Kidney (tissue), 13 donors: ENCODE measurements at regions not wholly inside any gene's neighbourhood (a gene's known extent, or its start where the extent isn't known, plus 50 kb on each side); places are given as distances from the start of the nearest gene placed in this dataset.

ENCODE experiments used
- DNase-seq, 5 donors: peaks; one replicate each; pipeline ENCODE4 v3.0.0-alpha.2; 2013 to 2020
- FAIRE-seq: peaks from 2 replicates; lab custom pipeline; 2012; peaks lifted over from hg19 to GRCh38; lab: Jason Lieb, UNC
- H3K27ac ChIP-seq, 2 donors: one replicate each; pipeline ENCODE4 v1.7.0; 2013; ENCODE audit warnings: low read depth in 2 of 2, low read length in 2 of 2, inconsistent platforms in 1 of 2
- H3K27me3 ChIP-seq: one replicate; pipeline ENCODE4 v1.7.1; 2013; ENCODE audit warnings: low read length, inconsistent platforms; ENCODE audit not compliant: control insufficient read depth, insufficient read depth
- H3K36me3 ChIP-seq, 3 donors: one replicate each; pipeline versions ENCODE4 v1.7.0 to v1.7.1; 2013; ENCODE audit warnings: low read length in 3 of 3, control low read depth in 1 of 3, inconsistent platforms in 1 of 3; ENCODE audit not compliant: insufficient read depth in 3 of 3, control insufficient read depth in 2 of 3
- H3K4me1 ChIP-seq, 3 donors: one replicate each; pipeline versions ENCODE4 v1.7.0 to v1.7.1; 2013; ENCODE audit warnings: low read length in 3 of 3, inconsistent platforms in 1 of 3, low read depth in 1 of 3; ENCODE audit not compliant: control insufficient read depth in 2 of 3, insufficient read depth in 2 of 3
- H3K4me3 ChIP-seq, 3 donors: one replicate each; pipeline versions ENCODE4 v1.7.0 to v1.8.1; 2013; ENCODE audit warnings: low read length in 3 of 3, control low read depth in 1 of 3, inconsistent platforms in 1 of 3
- H3K9ac ChIP-seq, 3 donors: one replicate each; pipeline versions ENCODE4 v1.7.0 to v1.7.1; 2013; ENCODE audit warnings: low read length in 3 of 3, control low read depth in 1 of 3, inconsistent platforms in 1 of 3
- H3K9me3 ChIP-seq, 3 donors: one replicate each; pipeline versions ENCODE4 v1.7.0 to v1.7.1; 2013; ENCODE audit warnings: low read length in 3 of 3, control low read depth in 1 of 3, inconsistent platforms in 1 of 3; ENCODE audit not compliant: control insufficient read depth in 2 of 3, insufficient read depth in 1 of 3
- intact Hi-C: fragments of 100-400 bp; cut with DNase I; formaldehyde crosslinking; loops from one replicate; pipeline ENCODE4 v1.11.1; 2022
- TF ChIP-seq, protein P1 (sequence below): IDR thresholded peaks from 3 replicates; pipeline ENCODE4 v1.5.1; 2012; ENCODE audit warnings: mild to moderate bottlenecking, moderate library complexity, borderline replicate concordance; ENCODE audit not compliant: insufficient read depth; ENCODE audit errors: extremely low read depth
- donor health status: control.
- donor health status: control.
- donor health status: control.
- donor health status: control.
- donor health status: control.
- donor health status: DM: yes; HTN: yes; CAD: no.
- donor health status: Normal renal cell carcinoma (clear cell type).

DNA sequence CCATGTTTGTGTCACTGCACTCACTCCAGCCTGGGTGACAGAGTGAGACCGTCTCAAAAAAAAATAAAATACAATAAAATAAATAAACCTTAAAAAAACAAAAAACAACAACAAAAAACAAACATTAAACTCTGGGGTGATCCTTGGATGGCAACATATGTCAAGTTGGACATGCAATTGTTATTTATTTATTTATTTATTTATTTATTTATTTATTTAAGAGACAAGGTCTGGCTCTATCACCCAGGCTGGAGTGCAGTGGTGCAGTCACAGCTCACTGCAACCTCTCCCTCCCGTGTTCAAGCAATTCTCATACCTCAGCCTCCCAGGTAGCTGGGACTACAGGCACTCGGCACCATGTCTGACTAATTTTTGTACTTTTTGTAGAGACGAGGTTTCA is 275.5 kb downstream of the VPS13C start:
- FAIRE-seq (no peak), DNase-seq (no peak)
- Histone ChIP-seq H3K4me1 (no peaks in the 10 kb centered on the region), H3K27ac (no peak overlapping the region), H3K9ac (no peak overlapping the region), H3K36me3 (no peaks in the 10 kb centered on the region), H3K4me3 (no peak overlapping the region), H3K9me3 (peaks cover 0 to 4% (median 0%) of the 10 kb centered on the region in 3 donors), H3K27me3 (no peaks in the 10 kb centered on the region)
- TF ChIP-seq, protein P1, sequence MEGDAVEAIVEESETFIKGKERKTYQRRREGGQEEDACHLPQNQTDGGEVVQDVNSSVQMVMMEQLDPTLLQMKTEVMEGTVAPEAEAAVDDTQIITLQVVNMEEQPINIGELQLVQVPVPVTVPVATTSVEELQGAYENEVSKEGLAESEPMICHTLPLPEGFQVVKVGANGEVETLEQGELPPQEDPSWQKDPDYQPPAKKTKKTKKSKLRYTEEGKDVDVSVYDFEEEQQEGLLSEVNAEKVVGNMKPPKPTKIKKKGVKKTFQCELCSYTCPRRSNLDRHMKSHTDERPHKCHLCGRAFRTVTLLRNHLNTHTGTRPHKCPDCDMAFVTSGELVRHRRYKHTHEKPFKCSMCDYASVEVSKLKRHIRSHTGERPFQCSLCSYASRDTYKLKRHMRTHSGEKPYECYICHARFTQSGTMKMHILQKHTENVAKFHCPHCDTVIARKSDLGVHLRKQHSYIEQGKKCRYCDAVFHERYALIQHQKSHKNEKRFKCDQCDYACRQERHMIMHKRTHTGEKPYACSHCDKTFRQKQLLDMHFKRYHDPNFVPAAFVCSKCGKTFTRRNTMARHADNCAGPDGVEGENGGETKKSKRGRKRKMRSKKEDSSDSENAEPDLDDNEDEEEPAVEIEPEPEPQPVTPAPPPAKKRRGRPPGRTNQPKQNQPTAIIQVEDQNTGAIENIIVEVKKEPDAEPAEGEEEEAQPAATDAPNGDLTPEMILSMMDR = no peak
- intact Hi-C loops = no loop called here

DNA sequence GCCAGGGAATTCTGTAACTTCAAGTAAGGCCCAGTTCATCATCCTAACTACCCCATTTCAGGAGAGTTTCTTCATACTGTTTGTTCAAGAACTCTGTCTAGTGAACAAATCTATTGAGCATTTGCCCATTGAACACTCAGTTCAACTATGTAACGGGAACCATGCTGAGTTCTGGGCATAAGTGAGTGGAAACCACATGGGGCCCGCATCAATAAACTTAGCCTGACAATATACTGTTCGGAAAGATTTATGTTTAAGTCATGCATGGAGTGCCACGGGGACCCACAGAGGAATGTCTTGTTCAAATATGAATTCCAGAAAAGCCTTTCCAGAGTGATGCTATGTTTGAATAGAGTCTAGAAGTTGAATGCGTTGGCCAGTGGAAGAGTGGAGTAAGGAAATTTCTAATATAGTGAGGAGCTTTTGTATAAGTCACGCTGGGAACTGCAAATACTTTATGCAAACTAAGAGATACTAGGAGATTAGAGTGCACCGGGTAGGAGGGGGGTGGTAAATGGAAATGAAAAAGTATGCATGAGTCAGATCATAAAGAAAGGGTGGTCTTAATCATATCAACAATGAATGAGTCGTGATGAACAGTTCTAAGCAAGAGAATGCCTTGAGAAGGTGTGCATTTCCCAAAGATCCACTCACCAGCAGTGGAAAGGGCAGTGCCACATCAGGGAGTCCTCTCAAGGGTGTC is 279.8 kb downstream of the VPS13C start:
- no peak overlapping the region for H3K27ac ChIP-seq
- FAIRE-seq (no peak), DNase-seq (no peak)
- H3K27me3 ChIP-seq = no peaks in the 10 kb centered on the region
- no peaks in the 10 kb centered on the region for H3K36me3 ChIP-seq
- TF ChIP-seq, protein P1 = no peak
- no peaks in the 10 kb centered on the region for H3K9me3 ChIP-seq
- no peak overlapping the region for H3K9ac ChIP-seq
- H3K4me1 ChIP-seq = no peaks in the 10 kb centered on the region
- H3K4me3 ChIP-seq = no peak overlapping the region
- intact Hi-C loops = no loop called here

- TF ChIP-seq, protein P1 = no peak
- no peaks in the 10 kb centered on the region for H3K27me3 ChIP-seq
- peaks cover 0 to 3% (median 0%) of the 10 kb centered on the region in 3 donors for H3K9me3 ChIP-seq
- H3K9ac ChIP-seq = no peak overlapping the region
- no peak overlapping the region for H3K4me3 ChIP-seq
- intact Hi-C loops = no loop called here
- no peak for DNase-seq
- H3K27ac ChIP-seq = no peak overlapping the region
- no peaks in the 10 kb centered on the region for H3K4me1 ChIP-seq
- no peaks in the 10 kb centered on the region for H3K36me3 ChIP-seq
- no peak for FAIRE-seq
Measured at GRCh38 chr15:61777689-61778088, 282.6 kb downstream of the VPS13C start.

GRCh38 chr15:61769557-61769956 is 290.7 kb downstream of the VPS13C start:
- H3K9me3 ChIP-seq = peaks cover 0 to 3% (median 0%) of the 10 kb centered on the region in 3 donors
- DNase-seq = no peak
- no peak overlapping the region for H3K9ac ChIP-seq
- no peaks in the 10 kb centered on the region for H3K27me3 ChIP-seq
- no peak for FAIRE-seq
- H3K4me1 ChIP-seq = no peaks in the 10 kb centered on the region
- intact Hi-C loops = no loop called here
- TF ChIP-seq, protein P1 = no peak
- no peak overlapping the region for H3K27ac ChIP-seq
- H3K36me3 ChIP-seq = no peaks in the 10 kb centered on the region
- H3K4me3 ChIP-seq = no peak overlapping the region
